ENCODE measurements at regions not wholly inside any gene's neighbourhood (a gene's known extent, or its start where the extent isn't known, plus 50 kb on each side); places are given as distances from the start of the nearest gene placed in this dataset.

GRCh38 chr2:11079136-11079824 lies 76.0 kb upstream of the SLC66A3 start:
- no peak for TF ChIP-seq CREB1 (CRISPR knock-in tag; IDR thresholded peaks at IDR 0.05; ENCODE audit: low read depth)
- TF ChIP-seq POLR2AphosphoS5 (IDR thresholded peaks at IDR 0.05; ENCODE audit: low read depth), result no peak
- no peak for TF ChIP-seq CTCF (conservative IDR thresholded peaks at IDR 0.05; ENCODE audit: low read depth in 2 of 2)
- no peak for TF ChIP-seq EZH2phosphoT487 (IDR thresholded peaks at IDR 0.05; ENCODE audit: unreplicated experiment)
- TF ChIP-seq JUNB (IDR thresholded peaks at IDR 0.05; ENCODE audit: unreplicated experiment), result no peak
- TF ChIP-seq EZH2 (IDR thresholded peaks at IDR 0.05; ENCODE audit: low read depth, unreplicated experiment), result no peak
- no peak for TF ChIP-seq REST (IDR thresholded peaks at IDR 0.05; ENCODE audit: unreplicated experiment)
- no peak for TF ChIP-seq ETS1 (IDR thresholded peaks at IDR 0.05)
- TF ChIP-seq STAT1 (IDR thresholded peaks at IDR 0.05; ENCODE audit: unreplicated experiment), result no peak
- TF ChIP-seq ZNF114 (CRISPR knock-in tag; IDR thresholded peaks at IDR 0.05), result no peak
- TF ChIP-seq NANOG (IDR thresholded peaks at IDR 0.05; ENCODE audit: borderline replicate concordance), result no peak
- TF ChIP-seq ZNF462 (CRISPR knock-in tag; IDR thresholded peaks at IDR 0.05), result no peak
- TF ChIP-seq ZNF331 (CRISPR knock-in tag; IDR thresholded peaks at IDR 0.05; ENCODE audit: low read depth), result no peak

Data from GM23338 (cell line).